IPS-18c (cell line): ENCODE measurements at regions not wholly inside any gene's neighbourhood (a gene's known extent, or its start where the extent isn't known, plus 50 kb on each side); places are given as distances from the start of the nearest gene placed in this dataset.
"Not testable (repeated sequence)": the region's sequence is repeated elsewhere in the genome, so short reads cannot be mapped to it uniquely, and the experiment has no call there.

ENCODE experiments used
- H3K4me3 ChIP-seq: 2 replicates; pipeline ENCODE4 v1.7.0; 2013; ENCODE audit warnings: low read depth, mild to moderate bottlenecking, low read length, moderate library complexity; ENCODE audit not compliant: insufficient read depth
- H3K9me3 ChIP-seq: one replicate; pipeline ENCODE4 v1.6.1; 2013; ENCODE audit warnings: mild to moderate bottlenecking, low read length, moderate library complexity; ENCODE audit not compliant: control insufficient read depth, insufficient read depth

DNA sequence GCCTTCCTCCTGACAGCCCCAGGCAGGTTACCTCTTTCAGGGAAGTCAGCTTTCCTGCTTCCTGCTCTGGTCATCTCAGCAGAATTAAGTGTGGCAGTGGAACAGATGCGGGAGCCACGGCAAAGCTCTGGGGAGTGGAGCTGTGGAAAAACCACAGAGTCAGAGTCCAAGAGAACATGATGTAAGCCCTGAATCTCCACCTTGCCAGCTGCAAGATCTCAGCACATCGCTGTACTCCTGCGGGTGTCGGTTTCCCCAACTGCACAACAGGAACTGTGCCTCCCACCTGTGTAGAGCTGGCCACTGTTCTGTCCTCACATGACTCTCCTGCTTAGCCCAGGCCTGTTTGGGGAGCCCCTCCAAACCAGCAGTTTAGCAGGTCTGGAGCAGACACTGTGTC is 123.7 kb downstream of the MATN1 start:
- H3K4me3 ChIP-seq: no peak overlapping the region
- no peaks in the 10 kb centered on the region for H3K9me3 ChIP-seq

DNA sequence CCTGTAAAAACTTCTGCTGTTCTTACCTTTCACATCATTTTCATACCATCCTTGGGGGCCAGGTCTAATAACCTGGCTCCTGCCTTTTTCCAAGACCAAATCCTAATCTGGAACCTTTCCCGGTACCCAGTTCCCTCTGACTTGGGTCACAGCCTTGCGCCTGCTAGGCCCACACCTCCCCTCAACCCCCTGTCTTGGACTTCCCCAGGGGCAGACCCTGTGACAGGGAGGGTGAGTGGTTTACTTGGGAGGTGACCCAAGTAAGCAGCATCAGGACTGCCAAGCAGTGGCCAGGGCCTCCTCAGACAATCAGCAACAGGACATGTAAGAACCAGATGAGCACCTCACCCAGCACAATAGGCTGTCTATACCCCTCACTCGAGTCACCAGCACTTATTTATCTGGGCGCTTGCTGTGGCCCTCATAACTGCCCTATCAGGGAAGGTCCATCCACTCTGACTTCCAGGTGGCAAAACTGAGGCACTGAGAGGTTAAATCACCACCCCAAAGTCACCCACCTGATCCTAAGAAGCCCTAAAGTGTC is 124.7 kb downstream of the MATN1 start:
- H3K4me3 ChIP-seq: no peak overlapping the region

DNA sequence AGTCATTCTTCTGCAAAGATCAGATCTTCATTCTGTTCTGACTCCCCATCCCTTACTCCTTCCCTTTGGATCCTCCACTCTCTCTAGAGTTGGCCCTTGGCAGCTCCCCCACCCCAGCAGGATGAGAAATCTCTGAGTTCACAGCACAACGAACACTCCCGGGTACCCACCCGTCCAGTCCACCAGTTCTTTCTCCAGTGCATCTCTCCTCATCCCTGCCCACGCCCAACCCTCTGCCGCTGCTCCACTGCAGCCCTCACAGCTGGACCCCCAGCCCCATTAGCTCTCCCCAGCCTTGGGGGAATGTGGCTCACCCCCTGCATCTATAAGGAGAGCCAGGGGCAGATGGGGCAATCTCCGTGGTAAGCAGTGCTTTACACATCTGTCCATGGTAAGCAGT is 125.7 kb downstream of the MATN1 start:
- Histone ChIP-seq H3K9me3 (no peaks in the 10 kb centered on the region), H3K4me3 (no peak overlapping the region)

More for the DNA sequence above, 124.7 kb downstream of the MATN1 start:
- H3K9me3 ChIP-seq: no peaks in the 10 kb centered on the region

DNA sequence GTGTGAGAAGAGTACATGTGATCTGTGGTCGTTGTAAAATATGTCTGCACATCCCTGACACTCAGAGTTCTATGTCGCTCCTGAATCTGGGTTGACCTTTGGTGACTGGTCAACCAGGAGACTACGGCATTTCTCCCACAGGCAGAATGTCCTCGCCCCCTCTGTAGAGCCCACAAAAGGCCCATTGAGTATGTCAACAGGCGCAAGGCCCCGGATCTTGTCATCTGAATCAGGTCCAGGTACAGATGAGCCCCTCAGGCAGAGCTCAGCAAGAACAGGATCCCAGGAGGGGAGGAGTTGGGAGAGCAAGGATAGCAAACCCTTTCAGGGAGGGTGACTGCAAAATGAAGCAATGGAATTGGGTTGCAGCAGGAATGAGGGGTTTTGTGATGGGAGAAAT is 126.5 kb downstream of the MATN1 start:
- H3K4me3 ChIP-seq: no peak overlapping the region
- H3K9me3 ChIP-seq: no peaks in the 10 kb centered on the region

DNA sequence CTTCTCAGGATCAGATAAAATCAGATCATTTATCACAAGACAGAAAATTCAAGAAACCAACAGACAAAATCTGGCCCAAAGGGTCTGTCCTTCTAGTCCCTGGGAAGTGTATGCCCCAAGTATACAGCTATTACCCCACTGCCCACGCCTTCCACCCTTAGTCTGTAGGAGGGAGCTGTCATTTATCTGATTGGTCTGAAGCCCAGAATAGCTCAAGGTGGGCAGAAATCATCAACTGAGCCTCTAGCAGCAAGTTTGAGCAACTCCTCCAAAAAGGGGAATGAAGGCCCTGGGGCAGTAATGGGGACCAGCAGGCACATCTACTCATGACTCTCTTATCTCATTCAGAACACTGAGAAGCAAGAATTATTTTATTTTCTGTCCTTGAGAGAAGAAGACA is 126.9 kb downstream of the MATN1 start:
- H3K4me3 ChIP-seq: no peak overlapping the region
- no peaks in the 10 kb centered on the region for H3K9me3 ChIP-seq

DNA sequence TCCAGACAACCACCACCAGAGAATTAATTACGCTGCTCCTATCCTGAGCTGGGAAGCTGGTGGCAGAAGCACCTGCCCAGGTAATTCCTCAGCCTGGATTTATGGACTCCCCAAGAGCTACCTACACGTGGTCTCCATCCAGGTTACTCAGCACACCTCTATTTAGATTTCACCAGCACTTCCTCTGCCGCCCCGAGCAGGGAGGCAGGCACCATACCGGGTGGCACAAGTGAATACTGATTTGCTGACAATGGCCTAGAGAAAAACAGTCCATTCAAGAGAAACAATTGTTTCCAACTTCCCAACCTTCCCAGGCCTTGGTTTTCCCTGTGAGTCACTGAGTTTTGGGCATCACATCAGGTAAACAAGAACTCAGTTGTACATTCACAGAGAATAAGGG is 134.3 kb downstream of the MATN1 start:
- Histone ChIP-seq H3K9me3 (no peaks in the 10 kb centered on the region), H3K4me3 (no peak overlapping the region)

DNA sequence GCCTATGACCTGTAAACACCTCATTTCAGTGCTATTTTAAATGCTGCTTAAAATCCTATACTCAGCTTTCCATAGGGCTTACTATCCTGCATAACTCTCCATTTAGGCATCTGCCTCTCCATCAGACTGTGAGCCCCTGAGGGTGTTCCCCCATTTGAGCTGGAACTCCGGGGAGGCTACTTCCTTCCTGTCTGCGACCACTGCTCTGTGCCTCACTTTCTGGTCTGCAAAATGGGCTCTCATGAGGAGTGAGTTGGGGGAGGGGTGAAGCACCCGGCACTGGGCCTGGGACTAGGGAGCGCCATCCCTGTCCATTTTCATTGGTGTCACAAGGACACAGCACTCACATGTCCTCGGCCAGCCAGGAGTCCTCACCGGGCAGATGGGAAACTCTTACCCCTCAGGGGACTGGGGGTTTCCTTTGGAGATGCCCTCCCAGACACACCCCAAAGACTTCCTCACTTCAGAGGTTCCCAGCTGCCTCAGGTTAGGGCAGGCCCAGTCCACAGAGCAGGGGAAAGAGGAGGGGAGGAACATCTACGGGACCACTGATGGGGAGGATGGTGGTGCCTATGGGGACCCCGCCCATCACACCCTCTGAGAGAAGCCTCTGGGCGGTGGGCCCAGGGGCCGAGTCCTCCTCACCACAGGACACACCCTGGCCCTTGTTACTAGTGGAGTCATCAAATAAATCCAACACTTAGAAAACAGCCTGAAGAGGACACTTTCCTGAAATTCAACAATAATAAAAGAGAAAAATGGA is 134.9 kb downstream of the MATN1 start:
- Histone ChIP-seq H3K9me3 (no peaks in the 10 kb centered on the region), H3K4me3 (no peak overlapping the region)

DNA sequence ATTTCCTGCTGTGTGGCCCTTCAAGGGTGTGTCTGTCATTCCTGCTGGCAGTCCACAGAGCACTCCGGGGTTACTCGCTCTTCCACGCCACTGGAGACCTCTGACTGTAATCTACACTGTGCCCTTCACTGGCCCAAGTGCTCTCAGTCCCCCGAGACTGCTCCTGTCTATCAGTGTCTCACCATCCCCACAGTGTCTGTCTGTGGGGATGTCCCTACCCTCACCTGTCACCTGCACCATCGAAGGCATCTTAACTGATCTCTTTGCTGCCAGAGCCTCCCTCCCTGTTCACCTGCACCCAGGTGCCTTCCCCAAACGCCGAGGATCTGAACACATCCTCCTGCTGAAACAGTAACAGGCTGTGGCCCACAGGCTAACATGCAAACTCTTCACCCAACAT is 136.7 kb downstream of the MATN1 start:
- Histone ChIP-seq H3K4me3 (no peak overlapping the region), H3K9me3 (no peaks in the 10 kb centered on the region)

DNA sequence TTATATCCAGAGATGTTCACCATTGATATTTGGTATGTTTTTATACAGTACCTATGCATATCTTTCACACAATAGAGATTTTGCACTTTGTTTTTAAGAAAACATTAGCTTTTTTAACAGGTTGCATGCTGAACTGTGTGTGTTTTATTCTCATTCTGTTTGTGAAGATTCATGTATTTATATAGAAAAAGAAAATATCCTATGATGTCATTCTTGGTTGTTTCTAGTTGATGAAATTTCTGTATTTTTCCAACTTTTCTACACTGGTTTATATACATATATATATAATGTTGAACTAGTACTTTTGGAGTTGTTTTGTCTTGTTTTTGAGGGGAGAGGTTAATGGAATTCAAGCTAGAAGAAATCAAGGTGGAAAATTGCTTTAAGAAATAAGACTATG is 143.8 kb downstream of the MATN1 start:
- Histone ChIP-seq H3K4me3 (no peak overlapping the region), H3K9me3 (no peaks in the 10 kb centered on the region)

DNA sequence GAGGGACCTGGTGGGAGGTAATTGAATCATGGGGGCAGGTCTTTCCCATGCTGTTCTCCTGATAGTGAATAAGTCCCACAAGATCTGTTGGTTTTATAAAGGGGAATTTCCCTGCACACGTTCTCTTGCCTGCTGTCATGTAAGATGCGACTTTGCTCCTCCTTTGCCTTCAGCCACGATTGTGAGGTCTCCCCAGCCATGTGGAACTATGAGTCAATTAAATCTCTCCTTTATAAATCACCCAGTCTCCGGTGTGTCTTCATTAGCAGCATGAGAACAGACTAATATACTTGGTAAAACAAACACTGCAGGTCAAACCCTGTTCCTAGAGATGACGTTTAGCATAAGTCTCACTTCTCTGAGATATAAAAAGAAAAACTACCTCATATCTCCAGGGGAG is 148.3 kb downstream of the MATN1 start:
- H3K9me3 ChIP-seq: no peaks in the 10 kb centered on the region

DNA sequence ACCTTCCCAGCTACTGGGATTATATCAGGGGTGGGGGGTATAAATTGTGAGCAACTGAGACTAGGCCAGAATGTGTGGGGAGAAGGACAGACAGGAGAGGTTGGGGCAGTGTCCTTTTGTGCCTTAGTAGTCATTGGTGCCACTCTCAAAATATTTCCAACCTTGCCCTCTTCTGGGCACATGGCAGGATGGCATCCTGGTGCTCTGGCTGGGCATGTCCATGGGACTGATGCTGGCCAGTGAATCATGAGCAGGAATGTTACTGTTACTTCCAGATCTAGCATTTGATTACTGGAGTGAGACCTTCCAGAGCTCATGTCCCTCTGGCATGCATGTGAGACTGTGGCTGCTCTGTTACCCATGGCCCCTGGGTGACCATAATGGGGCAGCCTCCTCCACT is 151.2 kb downstream of the MATN1 start:
- no peak overlapping the region for H3K4me3 ChIP-seq
- no peaks in the 10 kb centered on the region for H3K9me3 ChIP-seq

More for the DNA sequence above, 148.3 kb downstream of the MATN1 start:
- no peak overlapping the region for H3K4me3 ChIP-seq

DNA sequence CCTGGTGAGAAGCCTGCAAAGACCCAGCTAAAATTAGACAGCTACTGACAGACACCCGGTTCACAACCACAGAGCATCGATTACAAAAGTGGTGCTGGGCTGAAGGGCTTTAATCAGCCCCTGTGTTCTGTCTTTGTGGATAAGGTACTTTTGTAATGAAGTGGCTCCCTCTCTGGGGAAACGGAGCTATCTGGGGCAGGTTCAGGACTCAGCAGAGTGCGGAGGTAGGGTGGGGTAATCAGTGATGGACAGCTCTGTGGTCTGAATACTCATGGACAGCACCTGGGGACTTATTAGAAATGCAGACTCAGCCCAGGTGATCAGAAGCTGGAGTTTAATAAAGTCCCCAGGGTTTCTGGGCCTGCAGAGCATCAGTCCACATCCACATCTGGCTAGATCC is 152.0 kb downstream of the MATN1 start:
- H3K4me3 ChIP-seq: no peak overlapping the region
- H3K9me3 ChIP-seq: no peaks in the 10 kb centered on the region

DNA sequence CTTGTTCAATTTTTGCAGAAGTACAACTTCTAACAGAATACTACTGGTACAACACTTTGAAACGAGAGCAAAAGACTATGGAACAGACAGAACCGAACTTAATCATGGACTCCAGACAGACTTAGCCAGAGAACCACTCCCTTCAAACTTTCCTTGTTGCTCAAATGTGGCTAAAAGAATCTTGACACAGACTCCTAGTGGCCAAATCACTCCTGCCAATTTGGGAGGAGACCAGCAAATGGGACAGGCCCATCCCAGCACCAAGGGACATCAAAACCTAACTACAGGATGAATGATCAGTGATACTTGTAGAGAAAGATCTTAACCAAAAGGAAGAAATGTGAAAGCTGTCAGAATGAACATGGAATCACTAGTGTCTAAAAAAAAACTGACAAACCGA is 154.0 kb downstream of the MATN1 start:
- no peaks in the 10 kb centered on the region for H3K9me3 ChIP-seq
- H3K4me3 ChIP-seq: no peak overlapping the region

DNA sequence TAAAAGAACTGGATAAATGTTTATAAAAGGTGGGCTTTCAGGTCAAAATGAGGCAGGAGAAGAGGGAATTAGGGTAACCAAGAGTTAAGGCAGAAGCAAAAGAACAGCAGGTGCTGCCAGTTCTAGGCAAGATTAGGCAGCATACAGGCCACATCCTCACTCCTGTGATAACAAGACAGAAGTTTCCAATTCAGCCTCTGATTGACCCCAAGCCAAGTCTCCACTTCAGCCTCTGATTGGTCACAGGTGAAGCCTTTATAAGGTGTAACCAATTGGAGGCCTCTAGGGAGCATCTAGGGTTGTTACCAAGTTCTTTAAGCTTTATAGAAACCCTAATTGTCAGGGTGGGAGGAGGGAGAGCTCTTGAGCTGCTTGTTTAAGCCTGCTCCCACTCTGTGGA is 160.8 kb downstream of the MATN1 start:
- Histone ChIP-seq H3K4me3 (no peak overlapping the region), H3K9me3 (peaks cover 3% of the 10 kb centered on the region)

DNA sequence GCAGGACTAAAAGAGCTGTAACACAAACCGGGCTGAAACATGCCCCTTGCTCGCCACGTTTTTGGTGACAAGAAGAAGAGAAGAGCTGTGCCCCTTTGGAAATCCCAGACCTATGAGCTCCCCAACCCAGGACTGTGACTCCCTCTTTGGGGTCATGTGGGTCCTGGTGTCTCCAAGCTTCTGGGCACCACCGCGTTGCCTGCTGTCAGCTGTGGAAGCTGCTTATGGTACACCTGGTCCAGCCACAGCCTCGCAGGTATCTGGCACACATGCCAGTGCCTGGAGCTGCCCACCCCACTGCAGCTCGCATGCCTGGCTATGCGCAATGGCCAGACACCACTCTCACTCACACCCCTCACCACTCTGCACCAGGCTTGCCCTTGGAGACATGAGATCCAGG is 171.8 kb downstream of the MATN1 start:
- no peaks in the 10 kb centered on the region for H3K9me3 ChIP-seq
- H3K4me3 ChIP-seq: no peak overlapping the region

DNA sequence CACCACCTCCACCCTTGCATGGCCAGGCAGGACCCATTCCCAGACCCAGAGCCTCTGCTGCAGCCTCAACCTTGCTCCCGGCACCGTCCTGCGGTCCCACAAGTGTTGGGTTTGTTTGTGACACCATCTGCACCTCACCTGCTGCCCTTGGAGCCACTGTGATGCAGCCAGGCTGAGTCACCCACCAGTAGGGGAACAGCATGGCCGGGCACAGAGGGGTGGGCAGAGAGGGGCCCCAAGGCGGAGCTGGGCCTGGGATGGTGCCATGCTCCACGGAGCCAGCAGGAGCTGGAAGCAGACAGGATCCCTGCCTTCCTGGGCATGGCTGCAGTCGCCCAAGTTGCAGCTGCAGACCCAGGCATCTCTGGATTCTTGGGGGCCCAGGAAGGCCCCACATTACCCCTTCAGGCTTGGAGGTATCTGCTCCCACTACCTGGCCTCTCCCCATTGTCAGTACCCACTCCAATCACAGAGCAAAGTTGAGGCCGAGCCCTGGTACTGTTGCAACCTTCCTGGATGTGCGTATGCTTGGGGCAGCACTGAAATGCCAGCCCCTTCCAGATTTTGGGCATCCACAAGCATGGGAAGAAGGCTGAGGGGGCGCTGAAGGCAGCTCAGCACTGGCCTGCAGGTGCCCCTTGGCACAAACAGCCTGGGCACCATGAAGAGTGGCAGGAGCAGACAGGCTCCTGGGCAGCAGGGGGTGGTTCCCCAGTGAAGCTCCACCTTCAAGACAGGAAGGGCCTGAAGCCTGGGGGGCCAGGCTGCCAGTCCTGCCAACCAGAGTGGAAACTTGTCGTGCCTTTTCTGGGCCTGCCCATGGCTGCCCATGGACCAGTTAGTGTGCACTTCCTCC is 172.8 kb downstream of the MATN1 start:
- Histone ChIP-seq H3K9me3 (no peaks in the 10 kb centered on the region), H3K4me3 (no peak overlapping the region)

DNA sequence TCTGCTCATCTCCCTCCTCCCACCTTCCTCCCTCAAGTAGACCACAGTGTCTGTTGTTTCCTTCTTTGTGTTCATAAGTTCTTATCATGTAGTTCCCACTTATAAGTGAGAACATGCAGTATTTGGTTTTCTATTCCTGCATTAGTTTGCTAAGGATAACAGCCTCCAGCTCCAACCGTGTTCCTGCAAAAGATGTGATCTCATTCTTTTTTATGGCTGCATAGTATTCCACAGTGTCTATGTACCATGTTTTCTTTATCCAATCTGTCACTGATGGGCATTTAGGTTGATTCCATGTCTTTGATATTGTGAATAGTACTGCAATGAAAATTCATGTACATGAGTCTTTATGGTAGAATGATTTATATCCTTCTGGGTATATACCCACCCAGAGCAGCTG is 173.5 kb downstream of the MATN1 start:
- H3K4me3 ChIP-seq: not testable (repeated sequence)

DNA sequence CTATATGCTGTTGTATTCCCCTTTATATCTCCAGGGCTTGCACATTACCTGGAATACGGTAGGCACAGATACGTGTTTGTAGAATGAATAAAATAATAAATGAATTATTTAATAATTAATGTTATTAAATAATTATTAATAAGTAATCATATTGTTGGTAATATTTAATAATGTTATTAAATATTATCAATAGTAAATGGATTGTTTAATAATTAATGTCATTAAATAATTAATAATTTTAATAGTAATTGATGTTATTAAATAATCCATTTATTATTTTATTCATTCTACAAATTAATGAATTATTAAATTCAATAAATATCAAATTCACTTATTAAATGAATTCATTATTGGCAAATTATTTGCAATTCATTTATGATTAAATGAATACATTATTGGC is 175.1 kb downstream of the MATN1 start:
- Histone ChIP-seq H3K9me3 (no peaks in the 10 kb centered on the region), H3K4me3 (no peak overlapping the region)

More for the DNA sequence above, 173.5 kb downstream of the MATN1 start:
- H3K9me3 ChIP-seq: not testable (repeated sequence)
